ENCODE measurements at regions not wholly inside any gene's neighbourhood (a gene's known extent, or its start where the extent isn't known, plus 50 kb on each side); places are given as distances from the start of the nearest gene placed in this dataset.

GRCh38 chr2:74051504-74051903 lies 66.8 kb downstream of the TET3 start:
- Histone ChIP-seq H3K4me1 (no peaks in the 10 kb centered on the region), H3K4me3 (no peak overlapping the region), H3K27me3 (no peaks in the 10 kb centered on the region), H3K9me3 (no peaks in the 10 kb centered on the region), H3K27ac (no peak overlapping the region), H3K36me3 (peaks cover 0 to 6% (median 0%) of the 10 kb centered on the region in 3 donors)
- TF ChIP-seq, protein P1, sequence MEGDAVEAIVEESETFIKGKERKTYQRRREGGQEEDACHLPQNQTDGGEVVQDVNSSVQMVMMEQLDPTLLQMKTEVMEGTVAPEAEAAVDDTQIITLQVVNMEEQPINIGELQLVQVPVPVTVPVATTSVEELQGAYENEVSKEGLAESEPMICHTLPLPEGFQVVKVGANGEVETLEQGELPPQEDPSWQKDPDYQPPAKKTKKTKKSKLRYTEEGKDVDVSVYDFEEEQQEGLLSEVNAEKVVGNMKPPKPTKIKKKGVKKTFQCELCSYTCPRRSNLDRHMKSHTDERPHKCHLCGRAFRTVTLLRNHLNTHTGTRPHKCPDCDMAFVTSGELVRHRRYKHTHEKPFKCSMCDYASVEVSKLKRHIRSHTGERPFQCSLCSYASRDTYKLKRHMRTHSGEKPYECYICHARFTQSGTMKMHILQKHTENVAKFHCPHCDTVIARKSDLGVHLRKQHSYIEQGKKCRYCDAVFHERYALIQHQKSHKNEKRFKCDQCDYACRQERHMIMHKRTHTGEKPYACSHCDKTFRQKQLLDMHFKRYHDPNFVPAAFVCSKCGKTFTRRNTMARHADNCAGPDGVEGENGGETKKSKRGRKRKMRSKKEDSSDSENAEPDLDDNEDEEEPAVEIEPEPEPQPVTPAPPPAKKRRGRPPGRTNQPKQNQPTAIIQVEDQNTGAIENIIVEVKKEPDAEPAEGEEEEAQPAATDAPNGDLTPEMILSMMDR (IDR thresholded peaks at IDR 0.05), result no peak
- no peak for DNase-seq
- WGBS, 2 donors, result 38 to 56% methylated on average over 1 of the region's 1 CpG
- FAIRE-seq, result no peak
- intact Hi-C loops (cut with DNase I), result no loop called here
- no peak for ATAC-seq

DNA sequence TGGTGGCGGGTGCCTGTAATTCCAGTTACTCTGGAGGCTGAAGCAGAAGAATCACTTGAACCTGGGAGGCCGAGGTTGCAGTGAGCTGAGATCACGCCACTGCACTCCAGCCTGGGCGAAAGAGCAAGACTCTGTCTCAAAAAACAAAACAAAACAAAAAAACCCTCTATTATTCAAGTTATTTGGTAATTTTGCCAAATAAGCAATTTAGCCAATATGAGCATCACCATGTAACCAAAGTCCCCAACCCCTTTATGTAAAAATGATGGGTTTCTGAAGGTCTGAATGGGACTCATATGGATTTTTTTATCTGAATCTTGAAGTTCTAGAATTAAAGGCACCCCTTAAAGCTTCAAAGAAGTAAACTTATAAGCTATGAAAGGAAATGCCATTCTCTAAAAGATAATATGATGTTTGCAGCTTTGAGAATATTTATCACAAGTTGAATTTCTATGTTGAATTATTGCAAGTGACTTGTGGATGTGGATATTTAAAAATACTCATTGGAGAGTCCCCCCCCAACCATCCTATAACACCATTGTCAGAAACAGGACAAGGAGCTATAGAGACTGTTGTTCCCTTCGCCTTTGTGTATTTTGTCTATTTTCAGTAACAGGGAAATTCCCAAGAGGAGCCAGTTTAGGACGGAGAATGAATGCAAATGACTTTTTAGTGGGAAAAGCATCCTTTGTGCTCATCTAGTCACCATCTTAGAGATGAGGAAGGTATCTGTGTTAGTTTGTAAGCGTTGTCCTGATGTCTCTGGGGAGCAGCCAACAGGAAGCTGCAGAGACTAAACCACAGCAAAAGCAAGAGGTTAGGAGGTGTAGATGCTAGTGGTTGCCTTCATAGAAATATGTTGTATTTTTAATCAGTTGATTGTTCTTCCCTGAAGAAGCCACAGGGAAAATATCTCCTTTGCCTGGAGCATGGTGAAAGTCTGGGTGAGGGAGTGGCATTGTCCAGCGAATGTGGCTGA lies 68.3 kb downstream of the TET3 start:
- H3K36me3 ChIP-seq, result peaks cover 0 to 5% (median 0%) of the 10 kb centered on the region in 3 donors
- H3K4me3 ChIP-seq, result no peak overlapping the region
- intact Hi-C loops (cut with DNase I), result no loop called here
- no peaks in the 10 kb centered on the region for H3K9me3 ChIP-seq
- H3K27me3 ChIP-seq, result no peaks in the 10 kb centered on the region
- FAIRE-seq (no peak), ATAC-seq (no peak), DNase-seq (no peak)
- TF ChIP-seq, protein P1 (IDR thresholded peaks at IDR 0.05), result no peak
- no peak overlapping the region for H3K27ac ChIP-seq
- 92 to 93% methylated on average over 8 of the region's 8 CpGs for WGBS, 2 donors
- H3K4me1 ChIP-seq, result no peaks in the 10 kb centered on the region

- Histone ChIP-seq H3K4me1 (no peaks in the 10 kb centered on the region), H3K27me3 (no peaks in the 10 kb centered on the region), H3K9me3 (no peaks in the 10 kb centered on the region), H3K4me3 (no peak overlapping the region), H3K36me3 (no peaks in the 10 kb centered on the region), H3K27ac (no peak overlapping the region)
- FAIRE-seq (no peak), DNase-seq (no peak), ATAC-seq (no peak)
- intact Hi-C loops (cut with DNase I), result no loop called here
- TF ChIP-seq, protein P1 (IDR thresholded peaks at IDR 0.05), result no peak
- 65 to 82% methylated on average over 4 of the region's 4 CpGs for WGBS, 2 donors
Measured at GRCh38 chr2:74053959-74054715, 69.4 kb downstream of the TET3 start.

- 98% methylated on average over 7 of the region's 7 CpGs for WGBS, 2 donors
- intact Hi-C loops (cut with DNase I), result no loop called here
- no peaks in the 10 kb centered on the region for H3K27me3 ChIP-seq
- ATAC-seq, result no peak
- no peak overlapping the region for H3K4me3 ChIP-seq
- H3K36me3 ChIP-seq, result no peaks in the 10 kb centered on the region
- no peaks in the 10 kb centered on the region for H3K4me1 ChIP-seq
- no peak overlapping the region for H3K27ac ChIP-seq
- FAIRE-seq, result no peak
- TF ChIP-seq, protein P1 (IDR thresholded peaks at IDR 0.05), result no peak
- DNase-seq, result no peak
- H3K9me3 ChIP-seq, result no peaks in the 10 kb centered on the region
Measured at GRCh38 chr2:74059137-74059775, 74.5 kb downstream of the TET3 start.

All from pancreas (tissue), 10 donors.